Karpas-422 (cell line): ENCODE measurements at regions not wholly inside any gene's neighbourhood (a gene's known extent, or its start where the extent isn't known, plus 50 kb on each side); places are given as distances from the start of the nearest gene placed in this dataset.

ENCODE experiments used
- DNase-seq: peaks from one replicate; pipeline ENCODE4 v3.0.0-alpha.2; 2015
- H2AFZ ChIP-seq: fragments of 200-600 bp; sonication (generic); 2 replicates; pipeline ENCODE4 v1.6.1; 2014; ENCODE audit warnings: antibody characterized with exemption, low read length, mixed read lengths
- H3K27ac ChIP-seq: fragments of 200-600 bp; sonication (generic); 2 replicates; pipeline ENCODE4 v1.5.1; 2014; ENCODE audit warnings: mild to moderate bottlenecking, low read length, moderate library complexity
- H3K27me3 ChIP-seq: fragments of 200-600 bp; sonication (generic); 2 replicates; pipeline ENCODE4 v1.6.1; 2014; ENCODE audit warnings: low read length, mixed read lengths
- H3K36me3 ChIP-seq: fragments of 200-600 bp; sonication (generic); 2 replicates; pipeline ENCODE4 v1.6.1; 2014; ENCODE audit warnings: low read length, mixed read lengths; ENCODE audit not compliant: insufficient read depth
- H3K4me1 ChIP-seq: fragments of 200-600 bp; sonication (generic); 2 replicates; pipeline ENCODE4 v1.6.1; 2014; ENCODE audit warnings: mild to moderate bottlenecking, low read length, mixed read lengths
- H3K4me2 ChIP-seq: fragments of 200-600 bp; sonication (generic); 2 replicates; pipeline ENCODE4 v1.6.1; 2014; ENCODE audit warnings: low read length, low read depth, mild to moderate bottlenecking; ENCODE audit not compliant: poor library complexity, severe bottlenecking
- H3K4me3 ChIP-seq: fragments of 200-600 bp; sonication (generic); 2 replicates; pipeline ENCODE4 v1.5.1; 2014; ENCODE audit warnings: mild to moderate bottlenecking, antibody characterized with exemption, low read length, mixed read lengths
- H3K79me2 ChIP-seq: fragments of 200-600 bp; sonication (generic); 2 replicates; pipeline ENCODE4 v1.6.1; 2014; ENCODE audit warnings: mild to moderate bottlenecking, low read length, mixed read lengths
- H3K9ac ChIP-seq: fragments of 200-600 bp; sonication (generic); 2 replicates; pipeline ENCODE4 v1.6.0; 2014; ENCODE audit warnings: low read length
- H3K9me2 ChIP-seq: fragments of 200-600 bp; sonication (generic), shearing (Covaris generic); replicated peaks from 2 replicates; pipeline ENCODE4 v1.6.0; 2014; ENCODE audit warnings: mild to moderate bottlenecking, low read length, moderate library complexity; ENCODE audit not compliant: insufficient read depth
- H3K9me3 ChIP-seq: fragments of 300-700, 200-600 bp; sonication (generic); 2 replicates; pipeline ENCODE4 v1.6.1; 2014; ENCODE audit warnings: low read length, mixed read lengths
- H4K20me1 ChIP-seq: fragments of 200-600 bp; sonication (generic); 2 replicates; pipeline ENCODE4 v1.6.1; 2014; ENCODE audit warnings: mild to moderate bottlenecking, antibody characterized with exemption, low read length, low read depth; ENCODE audit not compliant: insufficient read depth

GRCh38 chr6:1184318-1184717 is 127.6 kb upstream of the FOXQ1 start:
- Histone ChIP-seq H3K4me1 (no peaks in the 10 kb centered on the region), H3K9me2 (no peaks in the 10 kb centered on the region), H3K27ac (no peak overlapping the region), H2AFZ (no peak overlapping the region), H3K4me2 (no peak overlapping the region), H3K27me3 (0 out of 2 replicates have a peak, but pooled peaks cover 2% of the 10 kb centered on the region), H3K4me3 (no peak overlapping the region), H3K9ac (no peak overlapping the region), H3K9me3 (no peaks in the 10 kb centered on the region), H3K79me2 (no peaks in the 10 kb centered on the region), H3K36me3 (no peaks in the 10 kb centered on the region), H4K20me1 (no peaks in the 10 kb centered on the region)
- no peak for DNase-seq

GRCh38 chr6:1182722-1183521 is 129.0 kb upstream of the FOXQ1 start:
- no peaks in the 10 kb centered on the region for H3K36me3 ChIP-seq
- H3K4me3 ChIP-seq: no peak overlapping the region
- no peak for DNase-seq
- no peaks in the 10 kb centered on the region for H3K9me3 ChIP-seq
- no peak overlapping the region for H3K27ac ChIP-seq
- no peak overlapping the region for H3K4me2 ChIP-seq
- no peaks in the 10 kb centered on the region for H3K4me1 ChIP-seq
- H3K9me2 ChIP-seq: no peaks in the 10 kb centered on the region
- no peaks in the 10 kb centered on the region for H3K27me3 ChIP-seq
- H4K20me1 ChIP-seq: no peaks in the 10 kb centered on the region
- H3K9ac ChIP-seq: no peak overlapping the region
- H2AFZ ChIP-seq: no peak overlapping the region
- no peaks in the 10 kb centered on the region for H3K79me2 ChIP-seq

- H3K79me2 ChIP-seq: no peaks in the 10 kb centered on the region
- H3K27me3 ChIP-seq: no peaks in the 10 kb centered on the region
- H3K9me2 ChIP-seq: no peaks in the 10 kb centered on the region
- no peaks in the 10 kb centered on the region for H3K36me3 ChIP-seq
- no peaks in the 10 kb centered on the region for H3K9me3 ChIP-seq
- no peak overlapping the region for H2AFZ ChIP-seq
- H4K20me1 ChIP-seq: no peaks in the 10 kb centered on the region
- H3K4me3 ChIP-seq: no peak overlapping the region
- no peaks in the 10 kb centered on the region for H3K4me1 ChIP-seq
- DNase-seq: no peak
- H3K27ac ChIP-seq: no peak overlapping the region
- H3K9ac ChIP-seq: no peak overlapping the region
- no peak overlapping the region for H3K4me2 ChIP-seq
These were observed 129.8 kb upstream of the FOXQ1 start for GRCh38 chr6:1181939-1182605.

- Histone ChIP-seq H3K27me3 (no peaks in the 10 kb centered on the region), H3K79me2 (no peaks in the 10 kb centered on the region), H2AFZ (no peak overlapping the region), H3K9ac (no peak overlapping the region), H3K27ac (no peak overlapping the region), H3K9me3 (no peaks in the 10 kb centered on the region), H4K20me1 (no peaks in the 10 kb centered on the region), H3K4me1 (no peaks in the 10 kb centered on the region), H3K4me3 (no peak overlapping the region), H3K9me2 (no peaks in the 10 kb centered on the region), H3K4me2 (no peak overlapping the region), H3K36me3 (no peaks in the 10 kb centered on the region)
- DNase-seq: no peak
These were observed 132.1 kb upstream of the FOXQ1 start for GRCh38 chr6:1179571-1180459.

- no peaks in the 10 kb centered on the region for H3K36me3 ChIP-seq
- no peaks in the 10 kb centered on the region for H3K9me3 ChIP-seq
- no peak overlapping the region for H3K27ac ChIP-seq
- H3K79me2 ChIP-seq: no peaks in the 10 kb centered on the region
- no peaks in the 10 kb centered on the region for H4K20me1 ChIP-seq
- no peak overlapping the region for H3K4me3 ChIP-seq
- no peak overlapping the region for H2AFZ ChIP-seq
- no peak for DNase-seq
- no peak overlapping the region for H3K9ac ChIP-seq
- no peaks in the 10 kb centered on the region for H3K9me2 ChIP-seq
- no peaks in the 10 kb centered on the region for H3K27me3 ChIP-seq
- H3K4me1 ChIP-seq: no peaks in the 10 kb centered on the region
- no peak overlapping the region for H3K4me2 ChIP-seq
These were observed 133.3 kb upstream of the FOXQ1 start for GRCh38 chr6:1178590-1178989.

- H4K20me1 ChIP-seq: no peaks in the 10 kb centered on the region
- no peaks in the 10 kb centered on the region for H3K9me2 ChIP-seq
- DNase-seq: no peak
- H3K27me3 ChIP-seq: no peaks in the 10 kb centered on the region
- H3K4me2 ChIP-seq: no peak overlapping the region
- H3K79me2 ChIP-seq: no peaks in the 10 kb centered on the region
- H3K4me3 ChIP-seq: no peak overlapping the region
- H2AFZ ChIP-seq: no peak overlapping the region
- H3K4me1 ChIP-seq: no peaks in the 10 kb centered on the region
- H3K36me3 ChIP-seq: no peaks in the 10 kb centered on the region
- H3K9me3 ChIP-seq: no peaks in the 10 kb centered on the region
- H3K9ac ChIP-seq: no peak overlapping the region
- no peak overlapping the region for H3K27ac ChIP-seq
These were observed 135.3 kb upstream of the FOXQ1 start for GRCh38 chr6:1176567-1176966.

- Histone ChIP-seq H3K4me3 (no peak overlapping the region), H3K4me2 (no peak overlapping the region), H3K79me2 (no peaks in the 10 kb centered on the region)
These were observed 136.0 kb upstream of the FOXQ1 start for GRCh38 chr6:1175877-1176276.

GRCh38 chr6:1170794-1171193 is 141.1 kb upstream of the FOXQ1 start:
- H4K20me1 ChIP-seq: no peaks in the 10 kb centered on the region
- no peaks in the 10 kb centered on the region for H3K4me1 ChIP-seq
- no peak overlapping the region for H3K4me3 ChIP-seq
- H3K4me2 ChIP-seq: no peak overlapping the region
- H2AFZ ChIP-seq: no peak overlapping the region
- no peak for DNase-seq
- H3K27me3 ChIP-seq: no peaks in the 10 kb centered on the region; the same call in 1 of the 2 replicates
- H3K36me3 ChIP-seq: no peaks in the 10 kb centered on the region
- no peaks in the 10 kb centered on the region for H3K9me3 ChIP-seq
- H3K27ac ChIP-seq: no peak overlapping the region
- no peaks in the 10 kb centered on the region for H3K9me2 ChIP-seq
- H3K9ac ChIP-seq: no peak overlapping the region
- no peaks in the 10 kb centered on the region for H3K79me2 ChIP-seq

More at GRCh38 chr6:1175877-1176276, 136.0 kb upstream of the FOXQ1 start:
- DNase-seq: no peak
- Histone ChIP-seq H3K9me3 (no peaks in the 10 kb centered on the region), H3K36me3 (no peaks in the 10 kb centered on the region), H2AFZ (no peak overlapping the region), H4K20me1 (no peaks in the 10 kb centered on the region), H3K9me2 (no peaks in the 10 kb centered on the region), H3K27ac (no peak overlapping the region), H3K9ac (no peak overlapping the region), H3K4me1 (no peaks in the 10 kb centered on the region), H3K27me3 (no peaks in the 10 kb centered on the region)
